ENCODE measurements at regions not wholly inside any gene's neighbourhood (a gene's known extent, or its start where the extent isn't known, plus 50 kb on each side); places are given as distances from the start of the nearest gene placed in this dataset.

DNA sequence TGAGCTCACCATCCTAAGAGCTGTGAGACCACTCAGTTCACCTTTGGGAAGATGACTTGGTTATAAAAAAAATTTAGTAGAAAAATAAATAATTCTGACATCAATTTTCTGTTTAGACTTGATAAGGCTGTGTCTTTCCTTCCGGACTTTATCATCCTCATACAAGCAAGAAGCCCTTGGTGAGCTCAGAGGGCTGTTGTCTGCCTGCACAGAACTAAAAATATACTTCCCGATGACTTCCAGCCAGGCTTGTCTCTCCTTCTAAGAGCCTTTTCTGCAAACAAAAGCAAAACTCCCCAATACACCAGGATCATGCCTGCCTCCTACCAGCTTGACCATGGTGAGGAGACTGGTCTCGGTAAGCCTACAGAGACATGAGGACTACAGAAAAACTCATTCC, 58.3 kb upstream of the PHOX2B start:
- H3K4me3 Mint-ChIP-seq: no peak overlapping the region
- no peak overlapping the region for H3K27ac Mint-ChIP-seq
- TF ChIP-seq PRRX2 (CRISPR knock-in tag; IDR thresholded peaks at IDR 0.05): no peak
- TF ChIP-seq, protein P1, sequence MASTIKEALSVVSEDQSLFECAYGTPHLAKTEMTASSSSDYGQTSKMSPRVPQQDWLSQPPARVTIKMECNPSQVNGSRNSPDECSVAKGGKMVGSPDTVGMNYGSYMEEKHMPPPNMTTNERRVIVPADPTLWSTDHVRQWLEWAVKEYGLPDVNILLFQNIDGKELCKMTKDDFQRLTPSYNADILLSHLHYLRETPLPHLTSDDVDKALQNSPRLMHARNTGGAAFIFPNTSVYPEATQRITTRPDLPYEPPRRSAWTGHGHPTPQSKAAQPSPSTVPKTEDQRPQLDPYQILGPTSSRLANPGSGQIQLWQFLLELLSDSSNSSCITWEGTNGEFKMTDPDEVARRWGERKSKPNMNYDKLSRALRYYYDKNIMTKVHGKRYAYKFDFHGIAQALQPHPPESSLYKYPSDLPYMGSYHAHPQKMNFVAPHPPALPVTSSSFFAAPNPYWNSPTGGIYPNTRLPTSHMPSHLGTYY (CRISPR knock-in tag; IDR thresholded peaks at IDR 0.05): no peak
- TF ChIP-seq, protein P2, sequence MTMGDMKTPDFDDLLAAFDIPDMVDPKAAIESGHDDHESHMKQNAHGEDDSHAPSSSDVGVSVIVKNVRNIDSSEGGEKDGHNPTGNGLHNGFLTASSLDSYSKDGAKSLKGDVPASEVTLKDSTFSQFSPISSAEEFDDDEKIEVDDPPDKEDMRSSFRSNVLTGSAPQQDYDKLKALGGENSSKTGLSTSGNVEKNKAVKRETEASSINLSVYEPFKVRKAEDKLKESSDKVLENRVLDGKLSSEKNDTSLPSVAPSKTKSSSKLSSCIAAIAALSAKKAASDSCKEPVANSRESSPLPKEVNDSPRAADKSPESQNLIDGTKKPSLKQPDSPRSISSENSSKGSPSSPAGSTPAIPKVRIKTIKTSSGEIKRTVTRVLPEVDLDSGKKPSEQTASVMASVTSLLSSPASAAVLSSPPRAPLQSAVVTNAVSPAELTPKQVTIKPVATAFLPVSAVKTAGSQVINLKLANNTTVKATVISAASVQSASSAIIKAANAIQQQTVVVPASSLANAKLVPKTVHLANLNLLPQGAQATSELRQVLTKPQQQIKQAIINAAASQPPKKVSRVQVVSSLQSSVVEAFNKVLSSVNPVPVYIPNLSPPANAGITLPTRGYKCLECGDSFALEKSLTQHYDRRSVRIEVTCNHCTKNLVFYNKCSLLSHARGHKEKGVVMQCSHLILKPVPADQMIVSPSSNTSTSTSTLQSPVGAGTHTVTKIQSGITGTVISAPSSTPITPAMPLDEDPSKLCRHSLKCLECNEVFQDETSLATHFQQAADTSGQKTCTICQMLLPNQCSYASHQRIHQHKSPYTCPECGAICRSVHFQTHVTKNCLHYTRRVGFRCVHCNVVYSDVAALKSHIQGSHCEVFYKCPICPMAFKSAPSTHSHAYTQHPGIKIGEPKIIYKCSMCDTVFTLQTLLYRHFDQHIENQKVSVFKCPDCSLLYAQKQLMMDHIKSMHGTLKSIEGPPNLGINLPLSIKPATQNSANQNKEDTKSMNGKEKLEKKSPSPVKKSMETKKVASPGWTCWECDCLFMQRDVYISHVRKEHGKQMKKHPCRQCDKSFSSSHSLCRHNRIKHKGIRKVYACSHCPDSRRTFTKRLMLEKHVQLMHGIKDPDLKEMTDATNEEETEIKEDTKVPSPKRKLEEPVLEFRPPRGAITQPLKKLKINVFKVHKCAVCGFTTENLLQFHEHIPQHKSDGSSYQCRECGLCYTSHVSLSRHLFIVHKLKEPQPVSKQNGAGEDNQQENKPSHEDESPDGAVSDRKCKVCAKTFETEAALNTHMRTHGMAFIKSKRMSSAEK (CRISPR knock-in tag; IDR thresholded peaks at IDR 0.05; ENCODE audit: borderline replicate concordance): no peak
- TF ChIP-seq, protein P3, sequence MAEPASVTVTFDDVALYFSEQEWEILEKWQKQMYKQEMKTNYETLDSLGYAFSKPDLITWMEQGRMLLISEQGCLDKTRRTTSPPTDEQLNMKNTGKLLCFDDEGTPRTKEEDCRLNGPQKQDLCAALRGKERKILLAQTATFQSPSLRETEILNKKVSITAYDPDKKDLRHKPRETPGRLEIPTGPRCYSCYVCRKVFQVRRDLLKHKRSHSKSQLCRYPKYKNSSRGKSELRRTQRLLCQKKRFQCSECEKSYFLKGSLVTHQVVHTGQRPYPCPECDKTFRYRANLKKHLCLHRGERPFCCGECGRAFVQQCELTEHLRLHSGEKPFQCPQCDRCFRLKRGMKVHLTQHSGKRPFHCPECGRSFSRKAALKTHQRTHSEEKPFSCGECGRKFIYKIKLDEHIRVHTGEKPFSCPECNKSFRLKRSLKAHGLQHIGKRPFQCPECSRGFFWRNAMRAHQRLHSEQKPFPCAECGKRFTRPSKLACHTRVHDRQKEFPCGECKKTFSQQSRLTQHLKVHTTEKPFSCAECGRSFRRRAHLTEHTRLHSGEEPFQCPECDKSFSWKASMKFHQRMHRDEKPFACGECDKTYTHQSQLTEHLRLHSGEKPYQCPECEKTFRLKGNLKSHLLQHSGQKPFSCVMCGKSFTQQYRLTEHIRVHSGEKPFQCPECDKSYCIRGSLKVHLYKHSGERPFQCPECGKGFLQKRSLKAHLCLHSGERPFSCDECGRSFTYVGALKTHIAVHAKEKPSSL (CRISPR knock-in tag; conservative IDR thresholded peaks at IDR 0.05): no peak
- TF ChIP-seq, protein P4, sequence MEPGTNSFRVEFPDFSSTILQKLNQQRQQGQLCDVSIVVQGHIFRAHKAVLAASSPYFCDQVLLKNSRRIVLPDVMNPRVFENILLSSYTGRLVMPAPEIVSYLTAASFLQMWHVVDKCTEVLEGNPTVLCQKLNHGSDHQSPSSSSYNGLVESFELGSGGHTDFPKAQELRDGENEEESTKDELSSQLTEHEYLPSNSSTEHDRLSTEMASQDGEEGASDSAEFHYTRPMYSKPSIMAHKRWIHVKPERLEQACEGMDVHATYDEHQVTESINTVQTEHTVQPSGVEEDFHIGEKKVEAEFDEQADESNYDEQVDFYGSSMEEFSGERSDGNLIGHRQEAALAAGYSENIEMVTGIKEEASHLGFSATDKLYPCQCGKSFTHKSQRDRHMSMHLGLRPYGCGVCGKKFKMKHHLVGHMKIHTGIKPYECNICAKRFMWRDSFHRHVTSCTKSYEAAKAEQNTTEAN (CRISPR knock-in tag; IDR thresholded peaks at IDR 0.05): no peak
- TF ChIP-seq ZNF121 (CRISPR knock-in tag; IDR thresholded peaks at IDR 0.05): no peak
- TF ChIP-seq ZNF263 (CRISPR knock-in tag; IDR thresholded peaks at IDR 0.05; ENCODE audit: low read depth): no peak
- no peak for TF ChIP-seq ZNF671 (CRISPR knock-in tag; IDR thresholded peaks at IDR 0.05)
- TF ChIP-seq, protein P5, sequence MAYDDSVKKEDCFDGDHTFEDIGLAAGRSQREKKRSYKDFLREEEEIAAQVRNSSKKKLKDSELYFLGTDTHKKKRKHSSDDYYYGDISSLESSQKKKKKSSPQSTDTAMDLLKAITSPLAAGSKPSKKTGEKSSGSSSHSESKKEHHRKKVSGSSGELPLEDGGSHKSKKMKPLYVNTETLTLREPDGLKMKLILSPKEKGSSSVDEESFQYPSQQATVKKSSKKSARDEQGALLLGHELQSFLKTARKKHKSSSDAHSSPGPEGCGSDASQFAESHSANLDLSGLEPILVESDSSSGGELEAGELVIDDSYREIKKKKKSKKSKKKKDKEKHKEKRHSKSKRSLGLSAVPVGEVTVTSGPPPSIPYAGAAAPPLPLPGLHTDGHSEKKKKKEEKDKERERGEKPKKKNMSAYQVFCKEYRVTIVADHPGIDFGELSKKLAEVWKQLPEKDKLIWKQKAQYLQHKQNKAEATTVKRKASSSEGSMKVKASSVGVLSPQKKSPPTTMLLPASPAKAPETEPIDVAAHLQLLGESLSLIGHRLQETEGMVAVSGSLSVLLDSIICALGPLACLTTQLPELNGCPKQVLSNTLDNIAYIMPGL (CRISPR knock-in tag; IDR thresholded peaks at IDR 0.05): no peak
- TF ChIP-seq KAT7 (CRISPR knock-in tag; IDR thresholded peaks at IDR 0.05; ENCODE audit: borderline replicate concordance): no peak
- TF ChIP-seq ZNF219 (CRISPR knock-in tag; IDR thresholded peaks at IDR 0.05; ENCODE audit: borderline replicate concordance): no peak
- TF ChIP-seq NFATC4 (CRISPR knock-in tag; IDR thresholded peaks at IDR 0.05): no peak
- ATAC-seq (no peak), DNase-seq (ENCODE audit: low spot score) (no peak)
- ChIA-PET CTCF (no interaction called here), POLR2A (no interaction called here)
- peaks cover 4% of the 10 kb centered on the region for H3K9me3 Mint-ChIP-seq
- H3K27me3 Mint-ChIP-seq (ENCODE audit: low read depth): no peaks in the 10 kb centered on the region; the same call in 1 of the 2 replicates
- H3K36me3 Mint-ChIP-seq: no peaks in the 10 kb centered on the region
- peaks cover 7% of the 10 kb centered on the region for H3K4me1 Mint-ChIP-seq

DNA sequence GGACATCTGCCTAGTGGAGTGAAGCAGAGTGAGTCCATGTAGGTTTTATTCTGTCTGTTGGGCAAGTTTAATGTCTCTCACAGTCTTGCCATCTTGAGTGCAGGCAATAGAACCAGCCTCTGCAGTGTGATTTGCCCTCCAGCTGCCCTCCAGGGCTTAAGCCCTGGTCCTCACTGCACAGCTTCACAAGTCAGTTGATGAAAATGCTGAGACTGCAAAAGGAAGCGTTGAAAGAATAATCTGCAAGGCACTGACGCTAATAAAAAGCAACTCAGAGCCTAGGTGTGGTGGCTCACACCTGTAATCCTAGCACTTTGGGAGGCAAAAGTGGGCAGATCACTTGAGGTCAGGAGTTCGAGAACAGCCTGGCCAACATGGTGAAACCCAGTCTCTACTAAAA, 54.1 kb upstream of the PHOX2B start:
- H3K9me3 Mint-ChIP-seq: peaks cover 14% of the 10 kb centered on the region
- H3K4me3 Mint-ChIP-seq: no peak overlapping the region
- H3K27me3 Mint-ChIP-seq (ENCODE audit: low read depth): peaks cover 4% of the 10 kb centered on the region
- H3K4me1 Mint-ChIP-seq: peaks cover 8% of the 10 kb centered on the region; the same call in 1 of the 2 replicates
- no peak overlapping the region for H3K27ac Mint-ChIP-seq
- CTCF ChIA-PET: no interaction called here
- H3K36me3 Mint-ChIP-seq: no peaks in the 10 kb centered on the region
- POLR2A ChIA-PET: no interaction called here
- ATAC-seq (no peak), DNase-seq (ENCODE audit: low spot score) (no peak)
- TF ChIP-seq, protein P6, sequence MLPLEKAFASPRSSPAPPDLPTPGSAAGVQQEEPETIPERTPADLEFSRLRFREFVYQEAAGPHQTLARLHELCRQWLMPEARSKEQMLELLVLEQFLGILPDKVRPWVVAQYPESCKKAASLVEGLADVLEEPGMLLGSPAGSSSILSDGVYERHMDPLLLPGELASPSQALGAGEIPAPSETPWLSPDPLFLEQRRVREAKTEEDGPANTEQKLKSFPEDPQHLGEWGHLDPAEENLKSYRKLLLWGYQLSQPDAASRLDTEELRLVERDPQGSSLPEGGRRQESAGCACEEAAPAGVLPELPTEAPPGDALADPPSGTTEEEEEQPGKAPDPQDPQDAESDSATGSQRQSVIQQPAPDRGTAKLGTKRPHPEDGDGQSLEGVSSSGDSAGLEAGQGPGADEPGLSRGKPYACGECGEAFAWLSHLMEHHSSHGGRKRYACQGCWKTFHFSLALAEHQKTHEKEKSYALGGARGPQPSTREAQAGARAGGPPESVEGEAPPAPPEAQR (CRISPR knock-in tag; IDR thresholded peaks at IDR 0.05): no peak
- TF ChIP-seq EMX1 (CRISPR knock-in tag; IDR thresholded peaks at IDR 0.05) (no peak), GTF2I (CRISPR knock-in tag; conservative IDR thresholded peaks at IDR 0.05) (no peak), CREM (CRISPR knock-in tag; IDR thresholded peaks at IDR 0.05) (no peak)
- TF ChIP-seq, protein P5 (CRISPR knock-in tag; IDR thresholded peaks at IDR 0.05): no peak
- TF ChIP-seq, protein P7, sequence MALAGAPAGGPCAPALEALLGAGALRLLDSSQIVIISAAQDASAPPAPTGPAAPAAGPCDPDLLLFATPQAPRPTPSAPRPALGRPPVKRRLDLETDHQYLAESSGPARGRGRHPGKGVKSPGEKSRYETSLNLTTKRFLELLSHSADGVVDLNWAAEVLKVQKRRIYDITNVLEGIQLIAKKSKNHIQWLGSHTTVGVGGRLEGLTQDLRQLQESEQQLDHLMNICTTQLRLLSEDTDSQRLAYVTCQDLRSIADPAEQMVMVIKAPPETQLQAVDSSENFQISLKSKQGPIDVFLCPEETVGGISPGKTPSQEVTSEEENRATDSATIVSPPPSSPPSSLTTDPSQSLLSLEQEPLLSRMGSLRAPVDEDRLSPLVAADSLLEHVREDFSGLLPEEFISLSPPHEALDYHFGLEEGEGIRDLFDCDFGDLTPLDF (CRISPR knock-in tag; IDR thresholded peaks at IDR 0.05): no peak
